Trophoblast cell (in vitro differentiated cells and primary cell): ENCODE measurements at regions not wholly inside any gene's neighbourhood (a gene's known extent, or its start where the extent isn't known, plus 50 kb on each side); places are given as distances from the start of the nearest gene placed in this dataset.

Experiments used
- DNase-seq, 2 donors: peaks; one replicate each; pipeline ENCODE4 v3.0.0-alpha.2; 2016
- H2AFZ ChIP-seq: 2 replicates; pipeline ENCODE4 v1.6.1; 2013; ENCODE audit warnings: low read length, moderate library complexity, mild to moderate bottlenecking; ENCODE audit not compliant: insufficient read depth, poor library complexity
- H2AK5ac ChIP-seq: 2 replicates; pipeline ENCODE4 v1.6.1; 2013; ENCODE audit warnings: mild to moderate bottlenecking, low read length
- H2BK120ac ChIP-seq: 2 replicates; pipeline ENCODE4 v1.6.1; 2013; ENCODE audit warnings: low read length, mild to moderate bottlenecking, moderate library complexity; ENCODE audit not compliant: insufficient read depth, poor library complexity
- H2BK12ac ChIP-seq: 2 replicates; pipeline ENCODE4 v1.6.1; 2013; ENCODE audit warnings: mild to moderate bottlenecking, low read length, moderate library complexity
- H2BK5ac ChIP-seq: 2 replicates; pipeline ENCODE4 v1.6.1; 2013; ENCODE audit warnings: low read length, low read depth, moderate library complexity, mild to moderate bottlenecking; ENCODE audit not compliant: poor library complexity
- H3K14ac ChIP-seq: 2 replicates; pipeline ENCODE4 v1.6.1; 2013; ENCODE audit warnings: mild to moderate bottlenecking, low read length
- H3K18ac ChIP-seq: 2 replicates; pipeline ENCODE4 v1.6.1; 2013; ENCODE audit warnings: mild to moderate bottlenecking, low read length
- H3K23ac ChIP-seq: 2 replicates; pipeline ENCODE4 v1.6.1; 2013; ENCODE audit warnings: low read length
- H3K27ac ChIP-seq: 2 replicates; pipeline ENCODE4 v1.5.1; 2013; ENCODE audit warnings: low read depth, mild to moderate bottlenecking, inconsistent platforms, low read length, moderate library complexity
- H3K27me3 ChIP-seq: 2 replicates; pipeline ENCODE4 v1.6.1; 2013; ENCODE audit warnings: inconsistent platforms, mild to moderate bottlenecking, low read length, moderate library complexity; ENCODE audit not compliant: insufficient read depth
- H3K36me3 ChIP-seq, 2 experiments: 1 replicate in 1 of 2; 2 replicates in 1 of 2; pipeline ENCODE4 v1.6.1; 2013; ENCODE audit warnings: low read length in 2 of 2, mild to moderate bottlenecking in 2 of 2, moderate library complexity in 1 of 2; ENCODE audit not compliant: insufficient read depth in 2 of 2, control insufficient read depth in 1 of 2
- H3K4ac ChIP-seq: 2 replicates; pipeline ENCODE4 v1.6.1; 2013; ENCODE audit warnings: low read depth, mild to moderate bottlenecking, low read length, moderate library complexity
- H3K4me1 ChIP-seq, 2 experiments: 1 replicate in 1 of 2; 2 replicates in 1 of 2; pipeline ENCODE4 v1.6.1; 2013; ENCODE audit warnings: low read length in 2 of 2, mild to moderate bottlenecking in 2 of 2, moderate library complexity in 1 of 2; ENCODE audit not compliant: insufficient read depth in 2 of 2, control insufficient read depth in 1 of 2
- H3K4me2 ChIP-seq: 2 replicates; pipeline ENCODE4 v1.6.1; 2013; ENCODE audit warnings: inconsistent platforms, mild to moderate bottlenecking, low read length, moderate library complexity
- H3K4me3 ChIP-seq: 2 replicates; pipeline ENCODE4 v1.5.1; 2013; ENCODE audit warnings: mild to moderate bottlenecking, low read depth, low read length, inconsistent platforms
- H3K79me1 ChIP-seq: one replicate; pipeline ENCODE4 v1.6.1; 2013; ENCODE audit warnings: low read length
- H3K79me2 ChIP-seq: 2 replicates; pipeline ENCODE4 v1.6.1; 2013; ENCODE audit warnings: low read length, mild to moderate bottlenecking; ENCODE audit not compliant: control insufficient read depth, insufficient read depth, poor library complexity
- H3K9ac ChIP-seq: 2 replicates; pipeline ENCODE4 v1.6.1; 2013; ENCODE audit warnings: mild to moderate bottlenecking, low read length
- H3K9me3 ChIP-seq: 2 replicates; pipeline ENCODE4 v1.6.1; 2013; ENCODE audit warnings: low read depth, mild to moderate bottlenecking, control low read depth, inconsistent platforms, low read length; ENCODE audit not compliant: insufficient read depth
- H4K12ac ChIP-seq: 2 replicates; pipeline ENCODE4 v1.6.1; 2013; ENCODE audit warnings: low read depth, mild to moderate bottlenecking, low read length, moderate library complexity
- H4K8ac ChIP-seq: 2 replicates; pipeline ENCODE4 v1.6.1; 2013; ENCODE audit warnings: low read depth, mild to moderate bottlenecking, low read length, moderate library complexity
- H4K91ac ChIP-seq: one replicate; pipeline ENCODE4 v1.6.1; 2013; ENCODE audit warnings: low read depth, mild to moderate bottlenecking, low read length, moderate library complexity
- WGBS: extraction: QIAGEN DNeasy Blood & Tissue Kit; methylation state at CpG from one replicate; pipeline ENCODE4 v1.1.7; 2013; ENCODE audit warnings: missing lambda C conversion rate; ENCODE audit not compliant: insufficient read length, insufficient coverage; ENCODE audit errors: extremely low coverage; 5-methylcytosine and 5-hydroxymethylcytosine counted together

DNA sequence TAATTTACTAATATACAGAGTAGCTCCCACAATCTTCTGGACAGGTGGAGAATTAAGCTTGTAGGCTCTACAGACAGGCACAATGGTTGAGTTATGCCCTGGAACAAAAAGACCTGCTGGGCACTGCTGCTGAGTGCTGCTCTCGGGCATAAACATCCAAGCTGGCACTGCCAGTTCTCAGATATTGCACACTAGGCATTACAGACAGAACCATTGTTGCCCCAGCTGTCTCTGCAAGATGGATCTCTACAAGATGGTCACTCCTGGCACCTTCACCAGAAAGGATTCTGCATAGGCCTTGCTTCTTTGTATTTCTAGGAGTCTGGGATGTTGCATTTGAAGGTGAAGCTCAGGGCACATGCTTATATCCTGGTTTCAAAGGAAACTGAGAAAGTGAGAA, 527.1 kb downstream of the STIM2 start:
- H3K9me3 ChIP-seq, result no peaks in the 10 kb centered on the region
- no peaks in the 10 kb centered on the region for H3K27me3 ChIP-seq
- H3K4ac ChIP-seq, result no peak overlapping the region
- no peak overlapping the region for H4K8ac ChIP-seq
- H4K12ac ChIP-seq, result no peak overlapping the region
- no peak overlapping the region for H3K4me3 ChIP-seq
- H4K91ac ChIP-seq, result no peak overlapping the region
- no peaks in the 10 kb centered on the region for H3K79me2 ChIP-seq
- H3K4me2 ChIP-seq, result no peak overlapping the region
- no peak overlapping the region for H3K18ac ChIP-seq
- no peak overlapping the region for H3K9ac ChIP-seq
- no peaks in the 10 kb centered on the region for H3K79me1 ChIP-seq
- H3K27ac ChIP-seq, result no peak overlapping the region
- H3K23ac ChIP-seq, result no peak overlapping the region
- H3K14ac ChIP-seq, result no peak overlapping the region
- H2AFZ ChIP-seq, result no peak overlapping the region
- H2BK5ac ChIP-seq, result no peak overlapping the region
- WGBS, result no CpG with 5 or more reads among the region's 1 CpG
- H2BK12ac ChIP-seq, result no peak overlapping the region
- H2BK120ac ChIP-seq, result no peak overlapping the region
- DNase-seq, result no peak
- no peaks in the 10 kb centered on the region for H3K4me1 ChIP-seq
- no peaks in the 10 kb centered on the region for H3K36me3 ChIP-seq
- H2AK5ac ChIP-seq, result no peak overlapping the region

DNA sequence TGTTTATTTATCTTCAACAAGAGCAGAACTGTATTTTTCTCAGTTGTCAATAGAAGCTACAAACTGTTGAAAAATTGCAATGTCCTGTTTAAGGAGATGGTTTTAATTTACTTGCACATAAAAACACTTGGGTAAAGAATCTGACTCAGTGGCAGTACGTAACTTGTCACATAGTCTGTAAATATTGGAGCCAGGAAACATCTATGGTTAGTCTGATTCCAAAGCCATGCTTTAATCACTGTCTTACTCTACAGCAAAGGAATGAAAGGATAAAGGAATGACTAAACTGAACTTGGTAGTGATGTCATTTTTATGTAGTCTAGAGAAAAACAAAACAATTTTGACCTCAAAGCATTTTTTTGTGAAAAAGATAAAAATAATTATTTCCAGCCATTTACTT, 537.2 kb downstream of the STIM2 start:
- Histone ChIP-seq H3K4me1 (no peaks in the 10 kb centered on the region), H2BK120ac (no peak overlapping the region), H2BK12ac (no peak overlapping the region), H3K27me3 (no peaks in the 10 kb centered on the region), H3K79me1 (no peaks in the 10 kb centered on the region), H3K36me3 (no peaks in the 10 kb centered on the region), H2AFZ (no peak overlapping the region), H4K91ac (no peak overlapping the region), H2AK5ac (no peak overlapping the region), H3K27ac (no peak overlapping the region), H4K8ac (no peak overlapping the region), H3K18ac (no peak overlapping the region), H2BK5ac (no peak overlapping the region), H3K14ac (no peak overlapping the region), H3K9ac (no peak overlapping the region), H3K4me2 (no peak overlapping the region), H4K12ac (no peak overlapping the region), H3K4me3 (no peak overlapping the region), H3K23ac (no peak overlapping the region), H3K79me2 (no peaks in the 10 kb centered on the region), H3K4ac (no peak overlapping the region), H3K9me3 (no peaks in the 10 kb centered on the region)
- no peak for DNase-seq
- WGBS, result no CpG with 5 or more reads among the region's 1 CpG

DNA sequence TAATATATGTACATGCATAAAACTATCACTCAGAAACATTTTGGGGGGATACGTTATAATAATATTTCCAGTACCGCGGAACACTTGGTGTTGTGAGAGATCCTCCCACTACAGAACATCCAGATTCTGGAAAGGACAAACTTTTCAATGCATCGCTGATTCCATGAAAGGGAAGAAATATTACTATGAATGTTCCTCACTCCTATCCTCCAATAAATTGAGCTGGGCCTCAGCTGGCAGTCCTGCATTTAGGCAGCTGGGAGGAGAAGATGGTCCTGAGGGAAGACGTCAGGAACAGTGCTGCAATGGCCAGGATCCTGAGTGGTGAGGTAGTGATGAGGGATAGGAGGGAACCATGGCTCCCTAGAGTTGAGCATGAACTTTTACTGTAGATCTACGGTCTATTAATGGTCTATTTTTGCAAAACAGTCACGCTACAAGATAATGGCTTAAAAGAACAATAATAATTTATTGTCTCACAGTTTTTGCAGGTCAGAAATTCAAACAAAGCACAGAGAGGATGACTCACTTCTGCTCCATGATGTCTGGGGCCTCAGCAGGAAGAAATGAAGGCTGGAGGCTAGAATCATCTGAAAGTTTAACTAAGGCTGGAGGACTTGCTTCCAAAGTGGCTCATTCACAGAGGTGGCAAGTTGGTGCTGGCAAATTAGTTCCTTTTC, 538.1 kb downstream of the STIM2 start:
- H3K9ac ChIP-seq, result no peak overlapping the region
- H2AFZ ChIP-seq, result no peak overlapping the region
- no peak overlapping the region for H3K18ac ChIP-seq
- no peak overlapping the region for H2BK12ac ChIP-seq
- H3K79me2 ChIP-seq, result no peaks in the 10 kb centered on the region
- H3K9me3 ChIP-seq, result no peaks in the 10 kb centered on the region
- no peak overlapping the region for H3K23ac ChIP-seq
- H3K4ac ChIP-seq, result no peak overlapping the region
- H2BK5ac ChIP-seq, result no peak overlapping the region
- DNase-seq, result no peak
- no peak overlapping the region for H3K4me3 ChIP-seq
- H2BK120ac ChIP-seq, result no peak overlapping the region
- H4K91ac ChIP-seq, result no peak overlapping the region
- H3K36me3 ChIP-seq, result no peaks in the 10 kb centered on the region
- H3K27ac ChIP-seq, result no peak overlapping the region
- no peak overlapping the region for H3K4me2 ChIP-seq
- H3K27me3 ChIP-seq, result no peaks in the 10 kb centered on the region
- no peak overlapping the region for H4K8ac ChIP-seq
- H3K79me1 ChIP-seq, result no peaks in the 10 kb centered on the region
- no CpG with 5 or more reads among the region's 7 CpGs for WGBS
- no peak overlapping the region for H4K12ac ChIP-seq
- H3K4me1 ChIP-seq, result no peaks in the 10 kb centered on the region
- H2AK5ac ChIP-seq, result no peak overlapping the region
- no peak overlapping the region for H3K14ac ChIP-seq

- Histone ChIP-seq H2BK12ac (no peak overlapping the region), H3K79me1 (no peaks in the 10 kb centered on the region), H3K27ac (no peak overlapping the region), H4K8ac (no peak overlapping the region), H3K9ac (no peak overlapping the region), H3K9me3 (no peaks in the 10 kb centered on the region), H2BK120ac (no peak overlapping the region), H3K23ac (no peak overlapping the region), H3K18ac (no peak overlapping the region), H3K4me1 (no peaks in the 10 kb centered on the region), H2BK5ac (no peak overlapping the region), H3K4me2 (no peak overlapping the region), H2AFZ (no peak overlapping the region), H3K14ac (no peak overlapping the region), H3K79me2 (no peaks in the 10 kb centered on the region), H2AK5ac (no peak overlapping the region), H3K36me3 (no peaks in the 10 kb centered on the region), H3K27me3 (no peaks in the 10 kb centered on the region), H4K12ac (no peak overlapping the region), H4K91ac (no peak overlapping the region), H3K4ac (no peak overlapping the region), H3K4me3 (no peak overlapping the region)
- no CpG with 5 or more reads among the region's 1 CpG for WGBS
- DNase-seq, result no peak
Measured at GRCh38 chr4:27407616-27408015, 547.0 kb downstream of the STIM2 start.
